Gastrocnemius medialis (tissue), 4 donors: ENCODE measurements at regions not wholly inside any gene's neighbourhood (a gene's known extent, or its start where the extent isn't known, plus 50 kb on each side); places are given as distances from the start of the nearest gene placed in this dataset.

Source experiments
- ATAC-seq, 2 donors: fragments of 150-250 bp; one replicate each; pipeline ENCODE4 v1.9.1; 2016
- DNase-seq, 2 donors: peaks; one replicate each; pipeline ENCODE4 v3.0.0-alpha.2; 2019
- H3K27ac ChIP-seq, 4 donors: fragments of 200-600 bp; sonication (generic); 1 replicate in 1 of 4; 2 replicates in 3 of 4; pipeline ENCODE4 v1.5.1; 2016 to 2018; ENCODE audit warnings: mild to moderate bottlenecking in 2 of 4, moderate library complexity in 1 of 4
- H3K27me3 ChIP-seq, 3 donors: fragments of 200-600 bp; sonication (generic) in 2 of 3; 1 replicate in 1 of 3; 2 replicates in 2 of 3; pipeline versions ENCODE4 v1.5.1 to v1.6.0; 2016 to 2019; ENCODE audit warnings: mild to moderate bottlenecking in 1 of 3, moderate library complexity in 1 of 3
- H3K36me3 ChIP-seq, 2 donors: fragments of 200-600 bp; sonication (generic) in 1 of 2; one replicate each; pipeline ENCODE4 v1.5.1; 2017 to 2018
- H3K4me1 ChIP-seq, 2 donors: fragments of 200-600 bp; sonication (generic) in 1 of 2; one replicate each; pipeline ENCODE4 v1.5.1; 2016 to 2017; ENCODE audit warnings: mild to moderate bottlenecking in 2 of 2
- H3K4me3 ChIP-seq, 4 donors: fragments of 200-600 bp; sonication (generic) in 3 of 4; 1 replicate in 1 of 4; 2 replicates in 3 of 4; pipeline ENCODE4 v1.5.1; 2016 to 2019; ENCODE audit warnings: mild to moderate bottlenecking in 2 of 4
- H3K9me3 ChIP-seq, 3 donors: fragments of 200-600 bp; sonication (generic) in 2 of 3; 1 replicate in 1 of 3; 2 replicates in 2 of 3; pipeline ENCODE4 v1.5.1; 2016 to 2019
- CTCF ChIP-seq, 5 experiments: fragments of 450-650 bp in 3 of 5; fragments of 200-600 bp in 2 of 5; sonication (generic) in 2 of 5; IDR thresholded peaks in 4 of 5; conservative IDR thresholded peaks in 1 of 5; 1 replicate in 4 of 5; 2 replicates in 1 of 5; pipeline ENCODE4 v1.5.1; 2016 to 2019; ENCODE audit warnings: antibody characterized with exemption in 5 of 5, mild to moderate bottlenecking in 3 of 5, moderate library complexity in 3 of 5
- POLR2A ChIP-seq, 2 donors: fragments of 450-650 bp; IDR thresholded peaks; one replicate each; pipeline ENCODE4 v1.6.1; 2017; ENCODE audit warnings: antibody characterized with exemption in 2 of 2, mild to moderate bottlenecking in 2 of 2, moderate library complexity in 2 of 2
- in situ Hi-C, 4 donors: fragments of 200-750 bp; cut with MboI; loops; one replicate each; pipeline versions ENCODE4 v1.15.0 to v1.8.0; 2017; ENCODE audit warnings: low sequenced_read_pairs in 4 of 4
- intact Hi-C: fragments of 100-400 bp; cut with DNase I; formaldehyde crosslinking; loops from one replicate; pipeline ENCODE4 v1.15.1; 2023; ENCODE audit warnings: low total_unique reads

GRCh38 chr7:40965016-40965415 lies 737.9 kb downstream of the INHBA start:
- Histone ChIP-seq H3K27me3 (no peaks in the 10 kb centered on the region), H3K36me3 (no peaks in the 10 kb centered on the region)
- DNase-seq: no peak

GRCh38 chr7:40964610-40965009 lies 738.3 kb downstream of the INHBA start:
- ATAC-seq (no peak), DNase-seq (no peak)
- in situ Hi-C loops (no loop called here), intact Hi-C loops (no loop called here)
- no peak for TF ChIP-seq CTCF (IDR thresholded peaks at IDR 0.05 in 4 of 5, conservative IDR thresholded peaks at IDR 0.05 in 1 of 5)
- TF ChIP-seq POLR2A (IDR thresholded peaks at IDR 0.05): no peak
- Histone ChIP-seq H3K27ac (no peak overlapping the region), H3K4me3 (no peak overlapping the region), H3K27me3 (no peaks in the 10 kb centered on the region), H3K9me3 (no peaks in the 10 kb centered on the region), H3K4me1 (no peaks in the 10 kb centered on the region), H3K36me3 (no peaks in the 10 kb centered on the region)

More at GRCh38 chr7:40965016-40965415, 737.9 kb downstream of the INHBA start:
- in situ Hi-C loops: no loop called here
- H3K27ac ChIP-seq: no peak overlapping the region
- no peaks in the 10 kb centered on the region for H3K4me1 ChIP-seq
- ATAC-seq: no peak
- no peak overlapping the region for H3K4me3 ChIP-seq
- H3K9me3 ChIP-seq: no peaks in the 10 kb centered on the region
- intact Hi-C loops: no loop called here
- TF ChIP-seq CTCF (IDR thresholded peaks at IDR 0.05 in 4 of 5, conservative IDR thresholded peaks at IDR 0.05 in 1 of 5): no peak
- no peak for TF ChIP-seq POLR2A (IDR thresholded peaks at IDR 0.05)

GRCh38 chr7:40959955-40960354 lies 742.9 kb downstream of the INHBA start:
- in situ Hi-C loops: no loop called here
- no peaks in the 10 kb centered on the region for H3K9me3 ChIP-seq
- no peaks in the 10 kb centered on the region for H3K4me1 ChIP-seq
- no peaks in the 10 kb centered on the region for H3K36me3 ChIP-seq
- DNase-seq (no peak), ATAC-seq (no peak)
- intact Hi-C loops: no loop called here
- TF ChIP-seq CTCF (IDR thresholded peaks at IDR 0.05 in 4 of 5, conservative IDR thresholded peaks at IDR 0.05 in 1 of 5): no peak
- no peak for TF ChIP-seq POLR2A (IDR thresholded peaks at IDR 0.05)
- H3K4me3 ChIP-seq: no peak overlapping the region
- H3K27ac ChIP-seq: no peak overlapping the region
- no peaks in the 10 kb centered on the region for H3K27me3 ChIP-seq

- no peak for DNase-seq
- ATAC-seq: no peak
- Histone ChIP-seq H3K4me3 (no peak overlapping the region), H3K36me3 (no peaks in the 10 kb centered on the region), H3K9me3 (no peaks in the 10 kb centered on the region), H3K27ac (no peak overlapping the region), H3K4me1 (no peaks in the 10 kb centered on the region), H3K27me3 (no peaks in the 10 kb centered on the region)
- in situ Hi-C loops (no loop called here), intact Hi-C loops (no loop called here)
- no peak for TF ChIP-seq POLR2A (IDR thresholded peaks at IDR 0.05)
Observed at GRCh38 chr7:40948239-40948638, 754.7 kb downstream of the INHBA start.

- DNase-seq (no peak), ATAC-seq (no peak)
- Histone ChIP-seq H3K27me3 (no peaks in the 10 kb centered on the region), H3K27ac (no peak overlapping the region), H3K9me3 (no peaks in the 10 kb centered on the region), H3K4me3 (no peak overlapping the region), H3K36me3 (no peaks in the 10 kb centered on the region), H3K4me1 (no peaks in the 10 kb centered on the region)
- in situ Hi-C loops: no loop called here
- no peak for TF ChIP-seq POLR2A (IDR thresholded peaks at IDR 0.05)
- TF ChIP-seq CTCF (IDR thresholded peaks at IDR 0.05 in 4 of 5, conservative IDR thresholded peaks at IDR 0.05 in 1 of 5): no peak
- intact Hi-C loops: no loop called here
Observed at GRCh38 chr7:40947566-40947965, 755.3 kb downstream of the INHBA start.
